Ovary (tissue), 3 donors: ENCODE measurements at regions not wholly inside any gene's neighbourhood (a gene's known extent, or its start where the extent isn't known, plus 50 kb on each side); places are given as distances from the start of the nearest gene placed in this dataset.

Experiments
- CTCF ChIP-seq, 3 donors: fragments of 450-650 bp in 2 of 3; fragments of 200-600 bp in 1 of 3; IDR thresholded peaks; one replicate each; pipeline versions ENCODE4 v1.5.1 to v1.8.0; 2016 to 2022; ENCODE audit warnings: antibody characterized with exemption in 3 of 3, mild to moderate bottlenecking in 1 of 3
- EP300 ChIP-seq: sonication (generic); formaldehyde crosslinking; IDR thresholded peaks from one replicate; pipeline ENCODE4 v1.6.1; 2017; ENCODE audit warnings: antibody characterized with exemption
- donor health status: DM: no; HTN: no; CAD: no.

- no peak for TF ChIP-seq EP300
- TF ChIP-seq CTCF (IDR thresholded peaks at IDR 0.05) = no peak
Measured at GRCh38 chr2:176526995-176527901, 258.0 kb downstream of the MTX2 start.
